ENCODE measurements at regions not wholly inside any gene's neighbourhood (a gene's known extent, or its start where the extent isn't known, plus 50 kb on each side); places are given as distances from the start of the nearest gene placed in this dataset.
"Not testable (repeated sequence)": the region's sequence is repeated elsewhere in the genome, so short reads cannot be mapped to it uniquely, and the experiment has no call there.

DNA sequence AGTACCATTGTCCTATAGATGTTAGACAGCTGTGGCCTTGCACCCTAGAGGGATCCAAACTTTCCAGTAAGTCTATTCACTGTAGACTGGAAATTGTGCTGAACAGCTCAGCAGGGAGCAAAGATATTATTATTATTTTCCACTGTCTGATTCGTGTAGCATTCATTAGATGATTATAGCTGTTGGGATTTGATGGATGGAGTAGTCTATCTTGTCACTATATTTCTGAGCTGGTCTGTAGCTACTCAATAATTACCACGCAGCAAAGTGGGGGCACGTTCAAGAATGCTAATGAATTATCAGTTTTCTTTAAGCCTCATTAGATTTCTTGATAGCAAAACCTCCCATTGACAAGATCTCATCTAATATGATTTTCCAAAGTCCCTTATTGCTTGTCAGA, 113.2 kb downstream of the RTP4 start:
- Histone ChIP-seq H3K36me3 (replicated peaks; ENCODE audit: control insufficient read depth, insufficient read depth, low read length) (no peaks in the 10 kb centered on the region; the same call in 1 of the 2 replicates), H3K4me3 (ENCODE audit: insufficient read depth, low read depth, low read length) (no peak overlapping the region), H3K27me3 (ENCODE audit: control insufficient read depth, insufficient read depth, low read length) (no peaks in the 10 kb centered on the region)
- DNase-seq = no peak

DNA sequence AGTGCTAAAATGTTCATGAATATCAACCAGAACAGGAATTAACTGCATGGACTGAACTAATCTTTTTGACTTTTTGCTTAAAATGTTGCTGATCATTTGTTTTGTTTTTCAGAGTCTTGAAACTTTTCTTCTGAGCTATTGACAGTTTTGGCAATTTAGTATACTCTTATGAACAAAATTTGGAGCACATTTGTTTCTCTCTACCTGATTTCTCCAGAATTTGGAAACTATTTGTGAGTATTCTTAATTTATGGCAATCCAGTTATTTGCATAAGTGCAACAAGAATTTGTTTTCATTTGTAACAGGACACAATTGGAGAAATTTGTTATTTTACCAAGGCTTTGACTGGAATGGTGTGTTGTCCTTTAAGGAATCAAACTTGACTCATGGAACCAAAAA, 107.4 kb downstream of the RTP4 start:
- H3K4me3 ChIP-seq (ENCODE audit: insufficient read depth, low read depth, low read length); H3K36me3 ChIP-seq (replicated peaks; ENCODE audit: control insufficient read depth, insufficient read depth, low read length); DNase-seq; H3K27me3 ChIP-seq (ENCODE audit: control insufficient read depth, insufficient read depth, low read length): not testable (repeated sequence)

DNA sequence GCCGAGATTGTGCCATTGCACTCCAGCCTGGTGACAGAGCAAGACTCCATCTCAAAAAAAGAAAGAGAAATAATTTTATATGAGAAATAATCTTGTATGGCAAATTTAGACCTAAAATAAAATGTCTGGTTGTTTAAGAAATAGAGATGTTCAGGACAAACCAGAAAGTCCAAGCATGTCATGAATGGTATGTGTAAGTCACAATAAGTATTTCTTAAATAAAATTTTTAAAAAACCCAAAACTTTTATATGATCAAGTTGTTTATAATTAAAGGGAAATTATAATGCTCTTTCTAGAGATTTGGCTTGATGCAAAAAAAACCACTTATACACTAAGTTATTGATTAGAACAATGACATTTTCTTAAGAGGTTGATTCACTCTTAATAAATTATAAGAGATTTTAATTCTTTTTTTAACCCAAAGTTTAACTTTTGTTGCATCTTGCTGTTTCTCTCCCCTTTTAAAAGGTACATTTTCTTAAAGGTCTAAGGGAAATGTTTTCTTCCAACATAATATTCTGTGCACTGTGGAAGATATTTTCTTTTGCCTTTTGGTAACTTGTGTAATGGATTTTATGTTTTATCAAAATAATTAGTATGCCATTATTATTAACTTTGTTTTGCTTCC, 105.7 kb downstream of the RTP4 start:
- no peak overlapping the region for H3K4me3 ChIP-seq (ENCODE audit: insufficient read depth, low read depth, low read length)
- no peaks in the 10 kb centered on the region; the same call in 1 of the 2 replicates for H3K36me3 ChIP-seq (replicated peaks; ENCODE audit: control insufficient read depth, insufficient read depth, low read length)
- DNase-seq = no peak
- H3K27me3 ChIP-seq (ENCODE audit: control insufficient read depth, insufficient read depth, low read length) = no peaks in the 10 kb centered on the region

GRCh38 chr3:187466306-187466705, 98.1 kb downstream of the RTP4 start:
- not testable (repeated sequence) for H3K27me3 ChIP-seq (ENCODE audit: control insufficient read depth, insufficient read depth, low read length); H3K36me3 ChIP-seq (replicated peaks; ENCODE audit: control insufficient read depth, insufficient read depth, low read length); H3K4me3 ChIP-seq (ENCODE audit: insufficient read depth, low read depth, low read length); DNase-seq

DNA sequence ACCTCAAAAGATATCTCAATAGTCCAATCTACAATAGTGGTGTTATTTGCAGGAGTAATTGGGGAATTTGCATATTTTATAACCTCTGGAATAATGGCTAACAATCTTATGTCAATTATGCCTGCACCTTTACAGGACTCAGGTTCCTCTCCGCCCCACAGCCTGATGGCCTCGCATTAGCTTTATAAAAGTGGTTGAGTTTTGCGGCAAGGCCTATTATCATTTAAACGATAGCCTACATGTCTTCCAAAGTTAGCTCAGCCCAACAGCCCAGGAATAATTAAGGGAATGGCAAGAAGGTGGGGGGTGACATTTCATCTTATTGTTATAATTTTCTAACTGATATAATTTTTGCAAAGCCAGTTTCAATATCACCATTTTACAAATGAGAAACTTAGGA, 97.3 kb downstream of the RTP4 start:
- DNase-seq = peak; percentile 4
- Histone ChIP-seq H3K4me3 (ENCODE audit: insufficient read depth, low read depth, low read length) (no peak overlapping the region), H3K36me3 (replicated peaks; ENCODE audit: control insufficient read depth, insufficient read depth, low read length) (no peaks in the 10 kb centered on the region), H3K27me3 (ENCODE audit: control insufficient read depth, insufficient read depth, low read length) (no peaks in the 10 kb centered on the region)

DNA sequence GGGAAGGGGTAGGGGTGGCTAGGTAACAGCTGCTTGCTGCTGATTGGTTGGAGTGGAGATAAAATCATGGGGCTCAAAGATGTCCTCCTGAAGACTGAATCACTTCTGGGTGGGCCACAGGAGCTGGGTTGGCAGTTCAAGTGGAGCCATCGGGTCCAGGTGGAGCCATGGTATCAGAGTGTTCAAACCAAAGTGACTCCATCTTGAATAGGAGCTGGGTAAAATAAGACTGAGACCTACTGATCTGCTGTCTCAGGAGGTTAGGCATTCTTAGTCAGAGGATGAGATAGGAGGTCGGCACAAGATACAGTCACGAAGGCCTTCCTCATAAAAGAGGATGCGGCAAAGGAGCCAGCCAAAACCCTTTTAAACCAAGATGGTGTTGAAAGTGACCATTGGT, 96.5 kb downstream of the RTP4 start:
- H3K4me3 ChIP-seq (ENCODE audit: insufficient read depth, low read depth, low read length) = no peak overlapping the region

GRCh38 chr3:187458921-187459320, 90.7 kb downstream of the RTP4 start:
- Histone ChIP-seq H3K4me3 (ENCODE audit: insufficient read depth, low read depth, low read length) (no peak overlapping the region), H3K27me3 (ENCODE audit: control insufficient read depth, insufficient read depth, low read length) (no peaks in the 10 kb centered on the region; the same call in 1 of the 2 replicates), H3K36me3 (replicated peaks; ENCODE audit: control insufficient read depth, insufficient read depth, low read length) (no peaks in the 10 kb centered on the region)
- DNase-seq = no peak

More for the DNA sequence above, 96.5 kb downstream of the RTP4 start:
- no peaks in the 10 kb centered on the region for H3K27me3 ChIP-seq (ENCODE audit: control insufficient read depth, insufficient read depth, low read length)
- H3K36me3 ChIP-seq (replicated peaks; ENCODE audit: control insufficient read depth, insufficient read depth, low read length) = no peaks in the 10 kb centered on the region
- DNase-seq = no peak

DNA sequence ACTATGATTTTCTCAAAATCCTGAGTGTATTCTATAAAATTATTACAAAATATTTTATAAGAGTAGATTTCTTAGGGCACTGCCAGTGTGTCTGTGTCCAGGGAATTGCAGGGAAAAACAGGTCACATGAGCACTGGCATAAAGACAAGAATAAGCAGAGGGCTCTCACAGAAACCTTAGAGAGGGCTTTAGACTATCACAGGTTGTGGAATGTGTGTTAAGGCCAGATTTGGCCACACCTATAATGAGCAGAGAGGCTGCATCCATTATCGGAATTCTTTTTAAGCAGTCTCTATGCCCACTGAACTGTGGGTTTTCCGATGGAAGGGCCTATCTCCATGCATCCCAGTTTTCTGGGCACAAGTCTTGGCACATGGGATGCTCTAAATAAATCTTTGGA, 90.2 kb downstream of the RTP4 start:
- Histone ChIP-seq H3K36me3 (replicated peaks; ENCODE audit: control insufficient read depth, insufficient read depth, low read length) (no peaks in the 10 kb centered on the region), H3K27me3 (ENCODE audit: control insufficient read depth, insufficient read depth, low read length) (no peaks in the 10 kb centered on the region; the same call in 1 of the 2 replicates), H3K4me3 (ENCODE audit: insufficient read depth, low read depth, low read length) (no peak overlapping the region)
- no peak for DNase-seq

GRCh38 chr3:187456250-187456649, 88.1 kb downstream of the RTP4 start:
- no peaks in the 10 kb centered on the region; the same call in 1 of the 2 replicates for H3K27me3 ChIP-seq (ENCODE audit: control insufficient read depth, insufficient read depth, low read length)
- no peak overlapping the region for H3K4me3 ChIP-seq (ENCODE audit: insufficient read depth, low read depth, low read length)
- no peaks in the 10 kb centered on the region for H3K36me3 ChIP-seq (replicated peaks; ENCODE audit: control insufficient read depth, insufficient read depth, low read length)
- DNase-seq = no peak

GRCh38 chr3:187454085-187454815, 86.1 kb downstream of the RTP4 start:
- Histone ChIP-seq H3K36me3 (replicated peaks; ENCODE audit: control insufficient read depth, insufficient read depth, low read length) (no peaks in the 10 kb centered on the region), H3K27me3 (ENCODE audit: control insufficient read depth, insufficient read depth, low read length) (no peaks in the 10 kb centered on the region; the same call in 1 of the 2 replicates), H3K4me3 (ENCODE audit: insufficient read depth, low read depth, low read length) (no peak overlapping the region)
- DNase-seq = no peak

DNA sequence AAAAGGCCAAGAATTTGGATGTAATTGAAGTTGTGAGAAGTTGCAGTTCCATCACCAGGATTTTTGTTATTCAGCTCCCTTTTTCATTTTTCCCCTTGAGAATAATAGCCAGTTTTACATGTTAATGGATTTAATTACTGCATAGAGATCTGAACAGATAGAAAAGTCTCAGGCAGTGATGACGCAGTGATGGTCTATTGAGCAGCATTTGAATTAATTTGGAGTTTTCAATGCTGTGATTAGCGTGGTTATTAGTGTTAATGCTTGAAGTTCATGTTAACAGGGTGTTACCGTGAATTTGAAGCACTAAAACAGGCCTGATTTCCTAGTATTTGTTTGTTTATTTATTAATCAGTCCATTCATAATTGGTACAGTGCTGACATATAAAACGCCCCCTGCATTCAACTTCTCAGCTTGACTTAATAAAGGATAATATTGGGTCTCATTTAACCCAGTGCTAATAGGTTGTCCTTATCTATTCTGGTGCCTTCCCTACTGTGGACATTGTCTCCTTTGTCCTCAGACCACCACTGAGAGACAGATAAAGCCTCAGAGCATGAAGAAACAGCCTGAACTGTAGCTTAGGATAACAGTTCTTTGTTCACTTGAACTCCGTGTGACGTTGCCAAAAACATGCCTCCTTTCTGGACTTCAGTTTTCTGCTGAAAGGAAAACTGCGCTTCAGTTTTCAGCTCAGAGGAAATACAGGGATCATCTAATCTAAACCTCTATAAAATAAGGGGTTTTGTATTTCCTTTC, 82.4 kb downstream of the RTP4 start:
- no peak for DNase-seq
- no peak overlapping the region for H3K4me3 ChIP-seq (ENCODE audit: insufficient read depth, low read depth, low read length)

GRCh38 chr3:187448674-187449073, 80.5 kb downstream of the RTP4 start:
- H3K27me3 ChIP-seq (ENCODE audit: control insufficient read depth, insufficient read depth, low read length) = no peaks in the 10 kb centered on the region
- no peak for DNase-seq
- no peaks in the 10 kb centered on the region for H3K36me3 ChIP-seq (replicated peaks; ENCODE audit: control insufficient read depth, insufficient read depth, low read length)
- H3K4me3 ChIP-seq (ENCODE audit: insufficient read depth, low read depth, low read length) = no peak overlapping the region

More for the DNA sequence above, 82.4 kb downstream of the RTP4 start:
- Histone ChIP-seq H3K36me3 (replicated peaks; ENCODE audit: control insufficient read depth, insufficient read depth, low read length) (no peaks in the 10 kb centered on the region), H3K27me3 (ENCODE audit: control insufficient read depth, insufficient read depth, low read length) (no peaks in the 10 kb centered on the region)

DNA sequence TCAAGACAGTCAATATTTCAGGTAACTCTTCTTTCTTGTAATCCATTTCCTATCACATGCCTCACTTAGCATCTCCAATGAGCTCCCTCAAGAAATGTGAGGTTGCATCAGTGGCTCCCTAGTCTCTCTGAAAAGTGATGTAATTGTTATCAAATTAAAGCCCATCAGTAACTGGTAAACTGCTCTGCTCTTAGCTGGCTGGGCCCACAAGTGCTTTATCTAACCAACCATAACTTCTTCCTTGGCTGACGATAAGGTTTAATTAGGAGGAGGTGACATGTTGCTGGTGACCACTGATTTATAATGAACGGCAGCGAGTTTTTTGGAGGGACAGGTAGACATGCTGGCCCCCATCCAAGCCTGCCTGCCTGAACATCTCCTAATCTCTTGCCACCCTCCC, 79.6 kb downstream of the RTP4 start:
- no peak for DNase-seq
- Histone ChIP-seq H3K4me3 (ENCODE audit: insufficient read depth, low read depth, low read length) (no peak overlapping the region), H3K36me3 (replicated peaks; ENCODE audit: control insufficient read depth, insufficient read depth, low read length) (no peaks in the 10 kb centered on the region), H3K27me3 (ENCODE audit: control insufficient read depth, insufficient read depth, low read length) (no peaks in the 10 kb centered on the region)

DNA sequence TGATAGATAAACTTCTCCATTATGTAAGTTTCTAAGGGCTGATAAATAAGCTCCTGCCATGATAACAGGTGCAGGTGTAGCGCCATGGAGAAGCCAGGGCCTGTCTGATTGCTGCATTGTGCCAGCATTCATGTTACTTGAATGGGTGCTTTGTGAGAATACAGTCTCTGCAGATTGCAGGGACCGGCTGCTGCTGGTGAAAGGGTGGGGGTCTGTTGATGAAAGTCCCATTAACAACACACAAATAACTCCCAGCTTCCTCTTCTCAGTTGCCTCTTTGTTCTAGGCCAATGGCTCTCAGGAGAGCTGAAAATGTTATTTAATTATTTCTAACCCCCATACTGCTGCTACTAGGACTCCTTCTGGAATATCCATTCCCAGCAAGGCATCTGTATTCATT, 77.2 kb downstream of the RTP4 start:
- Histone ChIP-seq H3K36me3 (replicated peaks; ENCODE audit: control insufficient read depth, insufficient read depth, low read length) (no peaks in the 10 kb centered on the region), H3K4me3 (ENCODE audit: insufficient read depth, low read depth, low read length) (no peak overlapping the region), H3K27me3 (ENCODE audit: control insufficient read depth, insufficient read depth, low read length) (no peaks in the 10 kb centered on the region)
- no peak for DNase-seq

DNA sequence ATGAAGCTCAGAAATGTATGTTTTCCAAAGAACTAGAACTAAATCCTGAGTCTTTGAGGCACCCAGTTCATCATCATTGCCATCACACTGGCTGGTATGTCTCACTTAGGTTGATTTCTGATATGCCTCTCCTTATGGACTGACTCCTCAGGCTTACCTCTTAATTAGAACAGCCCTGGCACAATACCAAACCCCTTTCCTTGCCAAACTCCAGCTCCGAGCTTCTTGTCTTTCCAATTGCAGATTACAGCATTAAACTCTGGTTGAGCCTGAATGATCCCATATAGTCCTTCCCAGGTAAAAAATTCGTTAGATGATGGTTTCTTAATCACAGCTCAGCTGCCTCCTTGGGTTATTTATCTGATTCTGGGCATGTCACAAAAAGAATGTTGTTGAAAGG, 66.3 kb downstream of the RTP4 start:
- DNase-seq = no peak
- Histone ChIP-seq H3K36me3 (replicated peaks; ENCODE audit: control insufficient read depth, insufficient read depth, low read length) (no peaks in the 10 kb centered on the region), H3K27me3 (ENCODE audit: control insufficient read depth, insufficient read depth, low read length) (no peaks in the 10 kb centered on the region), H3K4me3 (ENCODE audit: insufficient read depth, low read depth, low read length) (no peak overlapping the region)
